HepG2 (cell line): ENCODE measurements at regions not wholly inside any gene's neighbourhood (a gene's known extent, or its start where the extent isn't known, plus 50 kb on each side); places are given as distances from the start of the nearest gene placed in this dataset.

ENCODE experiments used
- ATAC-seq: fragments of 200-7000 bp; cut with Tn5 transposase; 3 replicates; pipeline ENCODE4 v1.9.1; 2020; ENCODE audit warnings: mild to moderate bottlenecking, moderate library complexity
- BruUV-seq: library from RNA; stranded (reverse); fragments of 400-500 nt; replicated peaks from 2 replicates; lab custom pipeline; 2021; lab: Mats Ljungman, UMichigan
- CTCF ChIA-PET: fragments of 300-600 bp; formaldehyde crosslinking; extraction: SDS; loops from one replicate; lab custom pipeline; 2021; ENCODE audit warnings: low total read pairs, inconsistent platforms, low intra/inter-chr PET ratio; lab: Yijun Ruan, JAX
- POLR2A ChIA-PET: fragments of 350-600 bp; sonication (Branson Sonifier 250); formaldehyde crosslinking; loops from one replicate; lab custom pipeline; 2020; ENCODE audit warnings: antibody characterized with exemption, inconsistent platforms; lab: Yijun Ruan, JAX
- DNase-seq: peaks from one replicate; pipeline ENCODE4 v3.0.0-alpha.2; 2015; ENCODE audit warnings: low spot score
- FAIRE-seq: peaks from 3 replicates; lab custom pipeline; 2011; peaks lifted over from hg19 to GRCh38; lab: Jason Lieb, UNC
- H2AFZ ChIP-seq: one replicate; pipeline ENCODE4 v1.6.1; 2011; ENCODE audit warnings: low read length, inconsistent platforms
- H3K27ac ChIP-seq: fragments of 300-600 bp; 3 replicates; pipeline ENCODE4 v1.8.0; 2011; ENCODE audit warnings: mixed run types, mild to moderate bottlenecking, mixed read lengths, low read length, inconsistent platforms; ENCODE audit not compliant: insufficient read depth; ENCODE audit errors: extremely low read length
- H3K27me3 ChIP-seq, 2 experiments: fragments of 200-600 bp in 1 of 2; 2 replicates in 1 of 2; 3 replicates in 1 of 2; pipeline versions ENCODE4 v1.6.0 to v1.8.0; 2011; ENCODE audit warnings: low read length in 2 of 2, mild to moderate bottlenecking in 2 of 2, moderate library complexity in 2 of 2, inconsistent platforms in 1 of 2; ENCODE audit not compliant: insufficient read depth in 2 of 2, control insufficient read depth in 1 of 2
- H3K36me3 ChIP-seq, 2 experiments: fragments of 200-600 bp in 1 of 2; replicated peaks in 1 of 2; 2 replicates in 1 of 2; 3 replicates in 1 of 2; pipeline versions ENCODE4 v1.5.1 to v1.8.0; 2011; ENCODE audit warnings: low read length in 2 of 2, inconsistent platforms in 1 of 2; ENCODE audit not compliant: insufficient read depth in 2 of 2, control insufficient read depth in 1 of 2
- H3K4me1 ChIP-seq: 2 replicates; pipeline ENCODE4 v1.5.1; 2012; ENCODE audit warnings: low read length, inconsistent platforms; ENCODE audit not compliant: insufficient read depth
- H3K4me2 ChIP-seq: 2 replicates; pipeline ENCODE4 v1.6.0; 2011; ENCODE audit warnings: low read depth, low read length, inconsistent platforms
- H3K4me3 ChIP-seq, 3 experiments: fragments of 200-600 bp in 1 of 3; sonication (generic), shearing (Covaris generic) in 1 of 3; replicated peaks in 1 of 3; 2 replicates each; pipeline ENCODE4 v1.5.1; 2011 to 2016; ENCODE audit warnings: low read length in 3 of 3, inconsistent platforms in 2 of 3, low read depth in 2 of 3, mild to moderate bottlenecking in 2 of 3, control low read depth in 1 of 3, mixed read lengths in 1 of 3; ENCODE audit not compliant: insufficient read depth in 1 of 3
- H3K79me2 ChIP-seq: one replicate; pipeline ENCODE4 v1.6.1; 2011; ENCODE audit warnings: low read length, inconsistent platforms; ENCODE audit not compliant: insufficient read depth
- H3K9ac ChIP-seq: 2 replicates; pipeline ENCODE4 v1.6.0; 2011; ENCODE audit warnings: mild to moderate bottlenecking, low read depth, low read length, inconsistent platforms; ENCODE audit not compliant: insufficient read depth
- H3K9me3 ChIP-seq: 2 replicates; pipeline ENCODE4 v1.5.1; 2012; ENCODE audit warnings: mild to moderate bottlenecking, low read length
- H4K20me1 ChIP-seq: 2 replicates; pipeline ENCODE4 v1.6.0; 2011; ENCODE audit warnings: inconsistent platforms, mild to moderate bottlenecking, low read length, moderate library complexity; ENCODE audit not compliant: insufficient read depth
- SRF ChIP-seq: IDR thresholded peaks from 2 replicates; pipeline ENCODE4 v1.6.1; 2011; ENCODE audit warnings: mild to moderate bottlenecking, low read depth, low read length, moderate library complexity
- ZZZ3 ChIP-seq: sonication (generic); formaldehyde crosslinking; IDR thresholded peaks from 2 replicates; pipeline ENCODE4 v1.4.0; 2020; ENCODE audit warnings: missing genetic modification reagents, mild to moderate bottlenecking, borderline replicate concordance
- WGBS: methylation state at CpG from one replicate; pipeline ENCODE4 v1.1.6; 2017; ENCODE audit warnings: low lambda C conversion rate; 5-methylcytosine and 5-hydroxymethylcytosine counted together
- in situ Hi-C: cut with HindIII; loops from 2 replicates; pipeline ENCODE4 v1.10.0; 2017; ENCODE audit warnings: low pct_unique_long_range_greater_than_20kb; ENCODE audit not compliant: extremely low pct_ligation_motif_present
- intact Hi-C: fragments of 100-400 bp; cut with micrococcal nuclease; formaldehyde crosslinking; loops from one replicate; pipeline ENCODE4 v1.10.0; 2022; ENCODE audit not compliant: unreplicated experiment
- TF ChIP-seq, protein P1 (sequence below): sonication (generic); formaldehyde crosslinking; IDR thresholded peaks from 2 replicates; pipeline ENCODE4 v1.5.0; 2020; ENCODE audit warnings: missing genetic modification reagents
- TF ChIP-seq, protein P2 (sequence below): sonication (generic); formaldehyde crosslinking; IDR thresholded peaks from 2 replicates; pipeline ENCODE4 v1.8.0; 2022; ENCODE audit warnings: missing genetic modification reagents, low read depth, mild to moderate bottlenecking, borderline replicate concordance

DNA sequence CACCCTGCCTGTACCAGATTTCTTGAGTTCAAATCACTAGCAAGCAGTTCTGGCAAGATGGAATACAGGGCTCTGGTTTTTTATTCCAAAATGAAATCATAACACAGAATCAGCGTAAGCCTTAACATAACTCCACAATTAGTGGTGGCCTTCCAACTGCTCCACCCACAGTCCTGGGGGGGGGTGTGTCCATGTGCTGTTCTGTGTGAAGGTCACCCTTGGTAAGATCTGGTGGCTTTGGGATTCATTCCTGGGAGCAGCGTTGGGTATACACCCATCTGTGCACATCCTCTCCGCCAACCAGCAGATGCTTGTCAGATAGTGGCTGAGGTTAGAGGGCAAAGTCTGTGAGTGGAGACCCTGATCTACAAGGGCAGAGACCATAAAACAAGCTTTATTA is 49.9 kb upstream of the CD83 start:
- Histone ChIP-seq H2AFZ (no peak overlapping the region), H3K4me2 (no peak overlapping the region), H3K4me3 (no peak overlapping the region), H3K36me3 (no peaks in the 10 kb centered on the region), H3K4me1 (no peaks in the 10 kb centered on the region), H3K9ac (no peak overlapping the region), H3K27me3 (peaks cover 1 to 3% of the 10 kb centered on the region in 2 experiments; a peak in 1 of 5 replicates), H3K9me3 (no peaks in the 10 kb centered on the region), H3K79me2 (no peaks in the 10 kb centered on the region), H3K27ac (no peak overlapping the region), H4K20me1 (no peaks in the 10 kb centered on the region)
- ATAC-seq (no peak), DNase-seq (no peak), FAIRE-seq (no peak)
- TF ChIP-seq, protein P1, sequence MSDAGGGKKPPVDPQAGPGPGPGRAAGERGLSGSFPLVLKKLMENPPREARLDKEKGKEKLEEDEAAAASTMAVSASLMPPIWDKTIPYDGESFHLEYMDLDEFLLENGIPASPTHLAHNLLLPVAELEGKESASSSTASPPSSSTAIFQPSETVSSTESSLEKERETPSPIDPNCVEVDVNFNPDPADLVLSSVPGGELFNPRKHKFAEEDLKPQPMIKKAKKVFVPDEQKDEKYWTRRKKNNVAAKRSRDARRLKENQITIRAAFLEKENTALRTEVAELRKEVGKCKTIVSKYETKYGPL = no peak
- TF ChIP-seq ZZZ3 = no peak
- TF ChIP-seq, protein P2, sequence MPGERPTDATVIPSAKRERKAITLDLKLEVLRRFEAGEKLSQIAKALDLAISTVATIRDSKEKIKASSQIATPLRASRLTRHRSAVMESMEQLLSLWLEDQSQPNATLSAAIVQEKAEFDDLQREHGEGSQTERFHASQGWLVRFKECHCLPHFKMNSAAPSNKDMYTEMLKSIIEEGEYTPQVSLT (CRISPR knock-in tag) = no peak
- TF ChIP-seq SRF = no peak
- intact Hi-C loops = loop anchor here (1.0 kb wide), 2 partner anchors 158 to 272 kb away; no protein-coding TSS in a partner anchor
- ChIA-PET CTCF (interaction anchor here (1.3 to 1.8 kb wide), 2 partner anchors 159 to 194 kb away, joined by 10 to 13 read pairs; no protein-coding TSS in a partner anchor), POLR2A (no interaction called here)
- WGBS = 73% methylated on average over 3 of the region's 3 CpGs
- in situ Hi-C loops = no loop called here
- no TSS peak for BruUV-seq
